ENCODE measurements at regions not wholly inside any gene's neighbourhood (a gene's known extent, or its start where the extent isn't known, plus 50 kb on each side); places are given as distances from the start of the nearest gene placed in this dataset.

DNA sequence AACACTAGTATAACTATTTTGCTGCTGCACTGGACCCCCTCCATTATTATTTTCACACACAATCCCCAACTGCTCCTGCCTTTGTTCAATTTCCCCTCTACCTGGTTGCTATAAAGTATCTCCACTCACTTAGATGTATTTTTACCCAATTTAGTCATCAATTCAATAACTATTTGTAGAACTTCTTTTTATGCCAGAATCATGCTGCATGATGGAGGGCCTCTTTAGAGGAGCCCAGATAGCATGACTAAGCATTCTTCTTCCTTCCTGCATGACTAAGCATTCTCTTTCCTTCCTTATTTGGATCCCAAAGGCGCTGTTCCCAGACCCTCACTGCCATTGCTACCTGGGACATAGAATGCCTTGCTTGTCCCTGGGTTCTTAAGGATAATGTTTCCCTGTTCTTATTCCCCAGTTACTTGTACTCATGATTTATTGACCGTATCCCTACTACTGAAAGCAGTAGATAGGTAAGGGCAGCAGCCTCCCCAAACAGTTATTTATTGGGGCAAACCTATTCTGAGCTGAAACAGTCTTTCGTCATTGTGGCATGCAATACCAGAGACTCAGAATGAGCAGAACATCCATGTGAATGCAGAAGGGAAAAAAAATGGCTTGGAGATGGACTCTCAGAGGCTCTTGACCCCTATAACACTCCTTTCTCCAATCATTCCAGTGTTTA is 89.3 kb upstream of the AKT3 start:
- H3K27me3 ChIP-seq (ENCODE audit: insufficient read depth, low read length), result no peaks in the 10 kb centered on the region
- no peak overlapping the region for H3K4me3 ChIP-seq (ENCODE audit: insufficient read depth, low read length)
- H3K4me1 ChIP-seq (ENCODE audit: insufficient read depth, low read length), result no peaks in the 10 kb centered on the region
- H2AFZ ChIP-seq (ENCODE audit: low read length), result no peak overlapping the region
- no peaks in the 10 kb centered on the region for H4K20me1 ChIP-seq (ENCODE audit: insufficient read depth, low read length)
- H3K36me3 ChIP-seq (ENCODE audit: insufficient read depth, low read length), result no peaks in the 10 kb centered on the region
- TF ChIP-seq, protein P1, sequence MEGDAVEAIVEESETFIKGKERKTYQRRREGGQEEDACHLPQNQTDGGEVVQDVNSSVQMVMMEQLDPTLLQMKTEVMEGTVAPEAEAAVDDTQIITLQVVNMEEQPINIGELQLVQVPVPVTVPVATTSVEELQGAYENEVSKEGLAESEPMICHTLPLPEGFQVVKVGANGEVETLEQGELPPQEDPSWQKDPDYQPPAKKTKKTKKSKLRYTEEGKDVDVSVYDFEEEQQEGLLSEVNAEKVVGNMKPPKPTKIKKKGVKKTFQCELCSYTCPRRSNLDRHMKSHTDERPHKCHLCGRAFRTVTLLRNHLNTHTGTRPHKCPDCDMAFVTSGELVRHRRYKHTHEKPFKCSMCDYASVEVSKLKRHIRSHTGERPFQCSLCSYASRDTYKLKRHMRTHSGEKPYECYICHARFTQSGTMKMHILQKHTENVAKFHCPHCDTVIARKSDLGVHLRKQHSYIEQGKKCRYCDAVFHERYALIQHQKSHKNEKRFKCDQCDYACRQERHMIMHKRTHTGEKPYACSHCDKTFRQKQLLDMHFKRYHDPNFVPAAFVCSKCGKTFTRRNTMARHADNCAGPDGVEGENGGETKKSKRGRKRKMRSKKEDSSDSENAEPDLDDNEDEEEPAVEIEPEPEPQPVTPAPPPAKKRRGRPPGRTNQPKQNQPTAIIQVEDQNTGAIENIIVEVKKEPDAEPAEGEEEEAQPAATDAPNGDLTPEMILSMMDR (IDR thresholded peaks at IDR 0.05; ENCODE audit: extremely low read depth, low read depth, low read length), result no peak
- H3K4me2 ChIP-seq (ENCODE audit: insufficient read depth, low read length), result no peak overlapping the region
- no peaks in the 10 kb centered on the region for H3K9me3 ChIP-seq (ENCODE audit: low read depth, low read length)
- no peak overlapping the region for H3K27ac ChIP-seq (ENCODE audit: low read depth, low read length)
- H3K79me2 ChIP-seq (ENCODE audit: insufficient read depth, low read length), result no peaks in the 10 kb centered on the region
- no peak for DNase-seq (ENCODE audit: insufficient read length, low spot score, missing footprints)

DNA sequence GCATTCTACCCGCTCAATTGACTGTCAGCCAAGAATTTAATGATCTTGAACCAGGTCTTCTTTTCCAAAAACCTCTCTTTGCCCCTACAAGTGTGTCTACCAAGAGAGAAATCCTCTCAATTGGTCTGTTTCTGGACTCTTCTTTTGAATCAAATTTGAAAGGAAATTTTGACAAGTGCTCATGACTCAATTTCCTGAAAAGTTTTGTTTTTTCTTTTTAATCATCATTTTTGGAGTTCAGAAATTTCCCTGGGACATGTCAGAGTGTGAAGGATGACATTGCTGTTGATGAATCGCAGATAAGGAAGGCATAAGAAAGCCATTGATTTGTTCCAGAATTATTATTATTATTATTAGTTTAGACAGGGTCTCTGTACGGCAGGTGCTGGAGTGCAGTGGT is 88.2 kb upstream of the AKT3 start:
- H3K4me3 ChIP-seq (ENCODE audit: insufficient read depth, low read length), result no peak overlapping the region
- H3K9me3 ChIP-seq (ENCODE audit: low read depth, low read length), result no peaks in the 10 kb centered on the region
- no peaks in the 10 kb centered on the region for H4K20me1 ChIP-seq (ENCODE audit: insufficient read depth, low read length)
- no peak overlapping the region for H2AFZ ChIP-seq (ENCODE audit: low read length)
- TF ChIP-seq, protein P1 (IDR thresholded peaks at IDR 0.05; ENCODE audit: extremely low read depth, low read depth, low read length), result no peak
- no peaks in the 10 kb centered on the region for H3K27me3 ChIP-seq (ENCODE audit: insufficient read depth, low read length)
- no peak overlapping the region for H3K4me2 ChIP-seq (ENCODE audit: insufficient read depth, low read length)
- no peaks in the 10 kb centered on the region for H3K4me1 ChIP-seq (ENCODE audit: insufficient read depth, low read length)
- no peaks in the 10 kb centered on the region for H3K79me2 ChIP-seq (ENCODE audit: insufficient read depth, low read length)
- DNase-seq (ENCODE audit: insufficient read length, low spot score, missing footprints), result no peak
- no peaks in the 10 kb centered on the region for H3K36me3 ChIP-seq (ENCODE audit: insufficient read depth, low read length)
- H3K27ac ChIP-seq (ENCODE audit: low read depth, low read length), result no peak overlapping the region

DNA sequence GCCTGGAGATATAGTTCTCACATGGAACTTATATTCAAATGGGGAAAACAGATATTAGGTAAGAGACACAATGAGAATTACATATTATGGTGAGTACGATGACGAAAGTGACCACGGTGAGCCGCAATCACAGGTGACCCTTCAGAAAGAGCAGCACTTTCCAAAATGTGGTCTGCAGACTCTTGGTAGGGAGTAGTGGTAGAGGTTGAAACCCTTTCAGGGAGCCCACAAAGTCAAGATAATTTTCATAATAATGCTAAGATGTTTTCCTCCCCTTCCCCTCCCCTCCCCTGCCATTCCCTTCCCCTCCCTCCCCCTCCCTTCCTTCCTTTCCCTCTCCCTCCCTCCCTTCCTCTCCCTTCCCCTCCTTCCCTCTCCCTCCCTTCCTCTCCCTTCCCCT is 83.5 kb upstream of the AKT3 start:
- no peak overlapping the region for H3K27ac ChIP-seq (ENCODE audit: low read depth, low read length)
- no peak for DNase-seq (ENCODE audit: insufficient read length, low spot score, missing footprints)
- peaks cover 3% of the 10 kb centered on the region for H3K4me1 ChIP-seq (ENCODE audit: insufficient read depth, low read length)
- H2AFZ ChIP-seq (ENCODE audit: low read length), result no peak overlapping the region
- H3K79me2 ChIP-seq (ENCODE audit: insufficient read depth, low read length), result no peaks in the 10 kb centered on the region
- H3K36me3 ChIP-seq (ENCODE audit: insufficient read depth, low read length), result no peaks in the 10 kb centered on the region
- no peaks in the 10 kb centered on the region for H4K20me1 ChIP-seq (ENCODE audit: insufficient read depth, low read length)
- H3K9me3 ChIP-seq (ENCODE audit: low read depth, low read length), result no peaks in the 10 kb centered on the region
- TF ChIP-seq, protein P1 (IDR thresholded peaks at IDR 0.05; ENCODE audit: extremely low read depth, low read depth, low read length), result no peak
- H3K27me3 ChIP-seq (ENCODE audit: insufficient read depth, low read length), result no peaks in the 10 kb centered on the region
- H3K4me3 ChIP-seq (ENCODE audit: insufficient read depth, low read length), result no peak overlapping the region
- no peak overlapping the region for H3K4me2 ChIP-seq (ENCODE audit: insufficient read depth, low read length)

- H4K20me1 ChIP-seq (ENCODE audit: insufficient read depth, low read length), result no peaks in the 10 kb centered on the region
- TF ChIP-seq, protein P1 (IDR thresholded peaks at IDR 0.05; ENCODE audit: extremely low read depth, low read depth, low read length), result no peak
- H3K9me3 ChIP-seq (ENCODE audit: low read depth, low read length), result no peaks in the 10 kb centered on the region
- H2AFZ ChIP-seq (ENCODE audit: low read length), result no peak overlapping the region
- no peaks in the 10 kb centered on the region for H3K36me3 ChIP-seq (ENCODE audit: insufficient read depth, low read length)
- peaks cover 14% of the 10 kb centered on the region for H3K4me1 ChIP-seq (ENCODE audit: insufficient read depth, low read length)
- DNase-seq (ENCODE audit: insufficient read length, low spot score, missing footprints), result no peak
- H3K79me2 ChIP-seq (ENCODE audit: insufficient read depth, low read length), result no peaks in the 10 kb centered on the region
- H3K27ac ChIP-seq (ENCODE audit: low read depth, low read length), result no peak overlapping the region
- no peak overlapping the region for H3K4me3 ChIP-seq (ENCODE audit: insufficient read depth, low read length)
- no peaks in the 10 kb centered on the region for H3K27me3 ChIP-seq (ENCODE audit: insufficient read depth, low read length)
- no peak overlapping the region for H3K4me2 ChIP-seq (ENCODE audit: insufficient read depth, low read length)
These were observed 81.9 kb upstream of the AKT3 start for GRCh38 chr1:243931957-243932356.

All from osteoblast (primary cell).